NCI-H460 (cell line): ENCODE measurements at regions not wholly inside any gene's neighbourhood (a gene's known extent, or its start where the extent isn't known, plus 50 kb on each side); places are given as distances from the start of the nearest gene placed in this dataset.

Source experiments
- DNase-seq: peaks from one replicate; pipeline ENCODE4 v3.0.0-alpha.2; 2016; ENCODE audit warnings: low read depth; ENCODE audit errors: extremely low read depth

DNA sequence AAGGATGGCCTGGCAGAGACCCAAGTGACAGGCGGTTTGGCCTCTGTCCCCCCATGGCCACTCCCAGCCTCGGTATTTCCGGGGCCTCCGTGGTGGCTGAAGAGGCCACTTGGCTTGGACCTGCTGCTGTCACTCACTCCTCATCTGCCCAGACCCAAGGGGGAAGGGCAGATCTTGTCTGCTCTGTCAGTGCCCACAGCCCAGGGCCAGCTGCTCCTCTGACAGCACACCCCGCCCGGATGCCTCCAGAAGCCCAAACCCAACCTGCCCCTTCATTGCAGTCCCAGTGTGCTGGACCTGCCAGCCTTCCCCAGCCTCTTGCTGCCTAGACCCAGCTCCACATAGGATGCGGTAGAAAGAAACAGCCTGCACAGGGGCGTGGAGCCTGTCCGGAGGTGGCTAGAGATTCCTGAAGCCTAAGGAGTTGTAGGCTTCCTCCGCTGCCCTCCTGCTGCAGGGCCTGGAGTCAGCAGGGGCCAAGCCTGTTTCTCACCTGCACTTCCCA lies 52.0 kb downstream of the MAGEF1 start:
- no peak for DNase-seq

DNA sequence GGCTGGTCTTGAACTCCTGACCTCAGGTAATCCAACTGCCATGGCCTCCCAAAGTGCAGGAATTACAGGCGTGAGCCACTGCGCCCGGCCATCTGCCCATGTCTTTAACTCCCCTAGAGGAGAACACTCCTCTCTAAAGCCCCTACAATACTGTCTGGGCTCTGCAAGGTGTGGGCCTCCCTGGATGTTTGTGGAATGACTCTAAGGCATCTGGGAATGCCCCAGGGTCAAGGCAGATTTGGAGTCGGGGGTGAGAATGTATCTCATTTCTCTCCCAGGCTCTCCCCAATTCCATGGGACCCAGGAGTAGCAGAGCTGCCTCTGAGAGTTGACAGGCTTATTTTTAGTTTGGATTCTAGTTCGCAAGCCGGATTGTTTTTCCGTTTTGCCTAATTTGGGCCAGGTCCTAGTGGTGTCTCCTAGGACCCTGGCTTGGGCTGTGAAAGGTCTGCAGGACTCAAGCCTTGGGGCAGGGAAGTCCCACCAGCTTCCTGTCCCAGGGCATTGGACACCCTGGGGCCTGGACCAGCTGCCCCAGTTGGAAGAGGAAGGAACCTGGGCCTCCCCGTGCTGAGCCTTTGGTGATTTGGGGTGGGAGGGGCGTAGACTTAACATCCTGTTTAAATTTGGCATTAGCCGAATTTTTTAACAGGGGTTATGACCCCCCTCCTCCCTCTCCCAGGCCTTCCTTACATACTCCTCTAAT lies 53.5 kb downstream of the MAGEF1 start:
- no peak for DNase-seq

DNA sequence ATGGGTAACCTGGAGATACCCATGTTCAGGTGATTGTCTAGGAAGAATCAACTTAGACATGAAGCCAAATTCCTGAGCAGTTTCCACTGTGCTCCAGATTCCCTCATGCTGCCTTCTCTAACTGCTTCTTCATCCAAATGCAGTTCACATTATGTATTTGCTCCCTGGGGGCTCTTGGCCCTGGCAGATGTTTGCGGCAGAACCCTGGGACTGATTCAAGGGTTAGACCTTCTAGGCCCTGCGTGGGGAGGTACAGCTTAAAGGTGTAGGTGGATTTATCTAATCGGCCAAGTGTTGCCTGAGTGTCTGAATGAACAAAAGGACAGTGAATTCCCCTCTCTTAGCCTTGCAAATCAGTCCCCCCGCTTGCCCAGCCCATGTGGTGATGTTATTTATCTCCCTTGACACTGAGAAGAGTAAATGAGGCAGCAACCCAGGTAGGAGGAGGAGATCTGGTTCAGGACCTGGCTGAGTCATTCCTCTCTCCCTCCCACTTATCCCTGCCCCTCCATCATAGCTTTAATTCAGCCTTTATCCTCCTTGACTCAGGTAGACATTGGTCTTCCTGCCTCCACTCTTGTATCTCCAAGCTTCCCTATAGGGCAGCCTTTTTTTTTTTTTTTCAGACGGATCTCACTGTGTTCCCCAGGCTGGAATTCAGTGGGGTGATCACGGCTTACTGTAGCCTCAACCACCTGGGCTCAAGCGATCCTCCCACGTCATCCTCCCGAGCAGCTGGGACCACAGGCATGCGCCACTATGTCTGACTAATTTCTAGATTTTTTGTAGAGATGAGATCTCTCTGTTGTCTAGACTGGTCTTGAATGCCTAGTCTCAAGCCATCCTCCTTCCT lies 54.8 kb downstream of the MAGEF1 start:
- no peak for DNase-seq

GRCh38 chr3:184656458-184656828 lies 55.4 kb downstream of the MAGEF1 start:
- no peak for DNase-seq

DNA sequence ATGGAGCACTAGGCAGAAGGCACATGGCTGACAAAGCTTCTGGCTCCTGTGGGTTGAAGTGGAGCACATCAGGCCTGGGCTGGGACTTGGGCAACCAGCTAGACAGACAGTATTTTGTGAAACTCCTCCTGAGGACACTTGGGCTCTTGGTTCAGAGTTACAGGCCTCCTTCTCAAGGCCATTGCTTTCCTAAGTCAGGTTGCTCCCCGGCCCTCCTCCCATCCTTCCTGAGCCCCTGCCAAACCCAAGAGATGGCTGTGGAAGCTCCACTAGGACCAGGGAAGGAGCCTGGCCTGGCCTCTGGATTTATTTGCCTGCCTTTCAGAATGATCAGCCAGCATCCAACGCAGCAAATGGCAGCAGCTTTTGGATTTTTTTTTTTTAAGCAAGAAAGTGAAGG lies 56.3 kb downstream of the MAGEF1 start:
- DNase-seq = no peak

- no peak for DNase-seq
Measured at GRCh38 chr3:184654375-184654774, 57.5 kb downstream of the MAGEF1 start.

- DNase-seq = no peak
Measured at GRCh38 chr3:184652465-184652864, 59.4 kb downstream of the MAGEF1 start.

DNA sequence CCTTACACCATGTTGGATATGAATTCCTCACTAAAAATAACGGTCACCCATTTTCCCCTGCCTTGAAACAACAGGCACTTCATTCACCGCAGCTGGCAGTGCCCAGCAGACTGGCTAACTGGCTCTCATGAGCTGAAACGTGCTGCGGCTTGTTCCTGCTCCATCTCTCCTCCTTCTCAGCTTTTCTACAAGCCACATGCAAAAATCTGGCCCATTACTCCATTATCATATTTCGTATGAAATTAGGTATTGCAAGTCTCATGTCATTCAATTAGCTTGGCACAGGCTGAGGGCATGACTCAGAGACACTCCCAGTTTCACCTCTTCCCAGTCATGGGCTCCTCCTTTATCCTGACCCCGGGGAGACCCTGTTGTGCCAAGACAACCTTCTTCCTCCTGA lies 60.0 kb downstream of the MAGEF1 start:
- no peak for DNase-seq

GRCh38 chr3:184648636-184649035 lies 63.2 kb downstream of the MAGEF1 start:
- no peak for DNase-seq

DNA sequence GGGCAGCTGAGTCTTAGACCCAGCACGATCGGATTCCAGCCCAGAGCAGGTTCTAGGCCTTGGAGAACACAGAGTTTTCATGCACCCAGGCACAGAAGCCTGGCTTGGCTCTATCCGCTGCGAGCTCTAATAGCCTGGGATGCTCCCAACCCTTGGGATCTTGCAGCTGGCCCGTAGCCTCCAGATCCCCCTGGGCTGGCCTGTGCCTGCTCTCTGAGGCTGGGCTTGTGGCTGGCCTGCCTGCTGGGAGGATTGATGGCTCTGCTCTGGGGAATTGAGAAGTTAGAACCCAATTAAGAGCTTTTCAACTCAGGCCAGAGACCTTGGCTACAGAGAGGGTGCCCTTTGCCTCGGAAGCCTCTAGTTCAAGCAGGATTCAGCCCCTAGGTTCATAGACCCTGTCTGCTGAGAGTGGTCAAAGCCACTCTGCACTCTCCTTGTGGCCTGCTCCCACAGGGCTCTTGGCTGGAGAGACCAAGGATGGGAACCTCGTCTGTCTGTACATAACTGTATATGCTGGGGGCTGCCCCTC lies 64.4 kb downstream of the MAGEF1 start:
- no peak for DNase-seq

- peak; percentile 54 for DNase-seq
Measured at GRCh38 chr3:184645336-184645735, 66.5 kb downstream of the MAGEF1 start.

DNA sequence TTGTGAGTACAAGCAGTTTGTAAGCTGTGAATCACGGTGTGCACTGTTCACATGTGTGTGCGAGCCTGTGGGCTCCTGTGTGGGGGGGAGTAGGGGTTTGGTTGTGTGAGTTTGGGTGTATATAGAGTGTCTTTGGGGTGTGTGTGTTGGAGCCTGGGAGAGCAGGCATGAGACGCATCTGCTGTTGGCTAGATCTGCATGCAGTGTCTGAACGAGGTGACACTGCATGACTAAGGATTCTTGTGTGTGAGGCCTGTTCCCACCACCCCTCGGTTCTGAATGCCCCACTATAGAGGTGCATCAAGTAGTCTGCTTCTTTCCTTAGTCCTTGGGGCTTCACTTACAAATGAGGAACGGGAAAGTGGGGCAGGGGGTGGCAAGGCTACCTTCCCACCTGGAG lies 68.4 kb downstream of the MAGEF1 start:
- DNase-seq = no peak

DNA sequence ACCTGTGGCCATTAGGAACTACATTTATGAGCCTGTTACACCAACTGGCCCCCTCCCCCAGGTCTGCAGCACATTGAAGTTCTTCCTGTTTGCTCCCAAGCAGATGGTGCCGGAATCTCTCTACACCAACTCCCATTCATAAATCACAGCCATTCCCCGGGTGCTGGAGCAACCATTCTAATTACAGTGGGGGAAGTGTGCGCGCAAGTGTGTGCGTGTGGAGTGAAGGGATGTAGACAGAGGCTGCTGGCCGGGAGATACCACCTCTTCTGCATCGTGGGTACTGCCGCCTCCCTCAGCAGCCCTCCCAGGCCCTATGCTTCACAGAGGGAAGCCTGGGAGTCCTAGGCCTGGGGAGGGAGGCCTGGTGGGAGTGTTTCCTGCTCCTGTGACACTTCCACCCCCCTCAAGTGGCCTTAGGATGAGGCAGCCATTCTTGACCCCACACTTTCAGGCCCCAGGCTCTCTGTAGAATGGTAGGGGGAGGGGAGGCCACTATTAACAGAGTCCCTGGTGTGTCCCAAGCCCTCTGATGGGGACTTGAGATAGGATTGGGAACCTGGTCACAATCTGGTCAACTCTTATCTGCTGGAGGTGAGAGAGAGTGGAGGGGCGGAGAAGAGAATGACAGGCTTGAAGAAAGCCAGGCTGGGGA lies 69.1 kb downstream of the MAGEF1 start:
- DNase-seq = no peak

GRCh38 chr3:184641430-184641829 lies 70.4 kb downstream of the MAGEF1 start:
- no peak for DNase-seq

DNA sequence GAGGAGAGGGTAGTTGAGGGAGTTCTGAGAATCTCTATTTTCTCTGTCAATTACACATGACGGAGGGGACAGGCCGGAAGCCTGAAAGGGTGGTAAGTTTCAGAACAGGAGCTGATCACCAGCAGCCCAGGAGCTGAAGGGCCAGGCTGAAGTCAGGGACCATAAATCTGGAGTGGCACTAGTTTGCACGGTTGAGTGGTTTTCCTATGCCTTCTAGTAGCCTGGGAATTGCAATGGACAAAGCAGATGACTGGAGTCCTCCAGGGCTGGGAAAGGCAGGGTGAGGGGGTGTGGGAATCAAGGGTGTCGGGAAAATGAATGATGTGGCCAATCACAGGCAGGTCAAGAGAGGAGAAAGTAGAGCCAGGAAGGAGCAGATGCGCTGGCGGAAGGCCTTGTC lies 72.5 kb downstream of the MAGEF1 start:
- no peak for DNase-seq

DNA sequence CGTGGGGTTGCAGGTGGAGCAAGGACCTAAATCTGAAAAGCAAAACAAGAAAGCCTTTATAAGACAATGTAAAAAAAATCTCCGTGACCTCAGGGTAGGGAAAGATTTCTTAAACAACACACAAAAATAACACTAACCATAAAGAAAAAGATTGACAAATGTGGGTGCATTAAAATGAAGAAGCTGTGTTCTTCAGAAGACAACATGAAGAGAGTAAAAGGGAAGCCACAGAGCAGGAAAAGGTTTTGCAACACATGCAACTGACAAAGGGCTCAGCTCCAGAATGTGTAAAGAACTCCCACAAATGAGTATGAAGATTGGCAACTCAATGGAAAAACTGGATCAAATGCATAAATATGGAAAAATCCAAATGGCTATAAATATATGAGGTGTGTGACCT lies 74.2 kb downstream of the MAGEF1 start:
- DNase-seq = no peak

- no peak for DNase-seq
Measured at GRCh38 chr3:184636741-184637316, 75.0 kb downstream of the MAGEF1 start.

DNA sequence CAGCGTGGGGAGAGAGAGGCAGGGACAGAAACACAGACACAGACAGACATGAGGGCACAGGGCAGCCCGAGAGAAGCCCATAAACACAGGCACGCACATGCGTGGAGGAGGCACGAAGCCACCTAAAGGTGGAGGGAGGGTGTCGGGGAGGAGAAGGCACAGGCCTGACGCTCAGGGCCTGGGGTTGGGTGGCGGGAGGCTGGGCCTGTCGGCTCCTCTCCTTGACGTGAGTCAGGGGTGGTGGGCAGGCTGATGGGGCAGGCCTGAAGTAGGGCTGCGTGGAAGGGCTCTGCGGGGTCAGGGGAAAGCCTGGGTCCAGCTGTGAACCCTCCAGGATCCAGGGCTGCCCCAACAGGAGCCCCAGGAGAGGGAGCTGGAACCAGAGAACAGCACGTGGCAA lies 74.2 kb downstream of the EPHB3 start:
- DNase-seq = no peak

- no peak for DNase-seq
Measured at GRCh38 chr3:184635126-184635525, 73.5 kb downstream of the EPHB3 start.

GRCh38 chr3:184633237-184633579 lies 71.6 kb downstream of the EPHB3 start:
- no peak for DNase-seq
